Heart right ventricle (tissue), 16 donors: ENCODE measurements at regions not wholly inside any gene's neighbourhood (a gene's known extent, or its start where the extent isn't known, plus 50 kb on each side); places are given as distances from the start of the nearest gene placed in this dataset.

Experiments
- ATAC-seq, 8 donors: fragments of 200-7000 bp; cut with Tn5 transposase; one replicate each; pipeline ENCODE4 v1.9.1; 2020; ENCODE audit warnings: mild to moderate bottlenecking in 8 of 8, moderate library complexity in 8 of 8, moderate number of reproducible peaks in 1 of 8
- DNase-seq, 2 donors: peaks; one replicate each; pipeline ENCODE4 v3.0.0-alpha.2; 2020
- H3K27ac ChIP-seq, 10 donors: fragments of 200-600 bp; sonication (generic) in 2 of 10; one replicate each; pipeline versions ENCODE4 v1.5.0 to v1.8.0; 2020 to 2022; ENCODE audit warnings: mild to moderate bottlenecking in 3 of 10
- H3K27me3 ChIP-seq, 7 donors: fragments of 200-600 bp; one replicate each; pipeline ENCODE4 v1.8.0; 2021 to 2022; ENCODE audit warnings: mild to moderate bottlenecking in 2 of 7
- H3K36me3 ChIP-seq, 9 donors: fragments of 200-600 bp; sonication (generic) in 1 of 9; one replicate each; pipeline versions ENCODE4 v1.5.0 to v1.8.0; 2020 to 2022; ENCODE audit warnings: mild to moderate bottlenecking in 2 of 9
- H3K4me1 ChIP-seq, 9 donors: fragments of 200-600 bp; sonication (generic) in 1 of 9; one replicate each; pipeline versions ENCODE4 v1.5.0 to v1.8.0; 2020 to 2022; ENCODE audit warnings: mild to moderate bottlenecking in 4 of 9
- H3K4me3 ChIP-seq, 10 donors: fragments of 200-600 bp; sonication (generic) in 2 of 10; one replicate each; pipeline versions ENCODE4 v1.5.0 to v1.8.0; 2020 to 2022; ENCODE audit warnings: mild to moderate bottlenecking in 7 of 10, moderate library complexity in 2 of 10
- H3K9me3 ChIP-seq, 11 donors: fragments of 200-600 bp in 10 of 11; sonication (generic) in 2 of 11; one replicate each; pipeline versions ENCODE4 v1.5.0 to v1.8.0; 2013 to 2022; ENCODE audit warnings: mild to moderate bottlenecking in 2 of 11, control low read depth in 1 of 11, moderate library complexity in 1 of 11
- WGBS, 2 donors: extraction: QIAGEN DNeasy Blood & Tissue Kit; methylation state at CpG; one replicate each; pipeline ENCODE4 v1.1.7; 2013; ENCODE audit warnings: inconsistent platforms in 1 of 2; 5-methylcytosine and 5-hydroxymethylcytosine counted together
- intact Hi-C, 10 donors: fragments of 100-400 bp; cut with DNase I; formaldehyde crosslinking; loops; one replicate each; pipeline versions ENCODE4 v1.11.1 to v1.14.2; 2022
- TF ChIP-seq, protein P1 (sequence below), 9 donors: fragments of 200-600 bp; sonication (generic) in 2 of 9; IDR thresholded peaks; one replicate each; pipeline versions ENCODE4 v1.5.0 to v1.8.0; 2021 to 2022; ENCODE audit warnings: antibody characterized with exemption in 9 of 9, mild to moderate bottlenecking in 5 of 9, moderate library complexity in 1 of 9
- donor health status: Arrhythmogenic right ventricular cardiomyopathy.
- donor health status: ischemic (EF 13 %, LVEDD 7.1; RV severe dilation, severe dysfunction).
- donor health status: healthy with polysubstance abuse.
- donor health status: DM: no; HTN: yes; CAD: no.
- donor health status: DM: no; HTN: no; CAD: no.
- donor health status: ischemic (EF 25% LVEDD 6.9; RV normal size, moderate dysfunction).
- donor health status: ischemic (EF 25% LVEDD 5.7; RV mildly dilated, moderate dysfunction).
- donor health status: healthy.
- donor health status: DM: yes; HTN: yes; CAD: no.
- donor health status: Ischemic cardiomyopathy.
- donor health status: ischemic (EF 35%, LVEDD 5.7; RV mildly dilated, moderate dysfunction).
- donor health status: nonischemic (EF 11% LVEDD 7.7; RV severe dilation, severe dysfunction).
- donor health status: DM: yes; HTN: yes; CAD: no.
- donor health status: PGD.
- donor health status: ischemic (EF 29% LVEDD 5.4; RV normal size, mild dysfunction).
- donor health status: nonischemic (EF 23%, LVEDD 6.1; RV moderate dilation, normal function).

DNA sequence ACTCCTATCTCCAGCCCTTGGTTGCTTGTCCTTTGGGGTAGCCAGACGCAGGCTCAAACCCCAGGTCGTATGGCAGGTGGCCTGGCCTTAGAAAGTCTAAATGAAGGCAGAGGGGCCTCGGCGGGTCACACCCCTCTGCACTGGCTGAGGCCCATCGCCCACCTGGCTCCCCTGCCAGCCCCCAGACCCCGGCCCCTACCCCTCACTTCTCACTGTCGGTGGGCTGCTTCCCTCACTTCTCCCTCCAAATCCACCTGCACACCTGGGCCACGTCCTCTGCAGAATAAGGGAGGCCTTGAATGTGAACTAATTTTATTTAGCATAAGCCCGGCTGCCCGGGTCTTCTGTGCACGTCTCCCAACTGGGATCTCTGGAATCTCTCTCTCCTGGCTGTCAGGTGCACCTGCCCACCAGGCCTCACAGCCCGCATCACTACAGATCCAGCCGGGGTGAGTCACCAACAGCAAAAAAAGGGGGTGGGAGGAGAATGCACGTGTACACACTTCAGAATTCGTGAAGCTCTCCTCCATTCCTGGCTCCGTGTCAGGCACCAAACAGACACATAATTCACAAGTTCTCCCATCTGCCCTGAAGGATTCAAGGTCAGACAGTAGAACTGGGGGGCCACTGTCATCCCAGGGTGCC is 107.5 kb upstream of the SIM2 start:
- no peak for DNase-seq
- ATAC-seq, result no peak
- Histone ChIP-seq H3K9me3 (no peaks in the 10 kb centered on the region), H3K27ac (no peak overlapping the region), H3K36me3 (no peaks in the 10 kb centered on the region), H3K4me1 (peaks cover 0 to 6% (median 0%) of the 10 kb centered on the region in 9 donors), H3K4me3 (no peak overlapping the region), H3K27me3 (peaks cover 0 to 43% (median 19%) of the 10 kb centered on the region in 7 donors)
- WGBS, 2 donors, result 78% methylated on average over 16 of the region's 16 CpGs
- intact Hi-C loops, result loop anchor here in 1 of 10 donors (5.0 kb wide), 1 partner anchor 169 kb away; no protein-coding TSS in a partner anchor
- TF ChIP-seq, protein P1, sequence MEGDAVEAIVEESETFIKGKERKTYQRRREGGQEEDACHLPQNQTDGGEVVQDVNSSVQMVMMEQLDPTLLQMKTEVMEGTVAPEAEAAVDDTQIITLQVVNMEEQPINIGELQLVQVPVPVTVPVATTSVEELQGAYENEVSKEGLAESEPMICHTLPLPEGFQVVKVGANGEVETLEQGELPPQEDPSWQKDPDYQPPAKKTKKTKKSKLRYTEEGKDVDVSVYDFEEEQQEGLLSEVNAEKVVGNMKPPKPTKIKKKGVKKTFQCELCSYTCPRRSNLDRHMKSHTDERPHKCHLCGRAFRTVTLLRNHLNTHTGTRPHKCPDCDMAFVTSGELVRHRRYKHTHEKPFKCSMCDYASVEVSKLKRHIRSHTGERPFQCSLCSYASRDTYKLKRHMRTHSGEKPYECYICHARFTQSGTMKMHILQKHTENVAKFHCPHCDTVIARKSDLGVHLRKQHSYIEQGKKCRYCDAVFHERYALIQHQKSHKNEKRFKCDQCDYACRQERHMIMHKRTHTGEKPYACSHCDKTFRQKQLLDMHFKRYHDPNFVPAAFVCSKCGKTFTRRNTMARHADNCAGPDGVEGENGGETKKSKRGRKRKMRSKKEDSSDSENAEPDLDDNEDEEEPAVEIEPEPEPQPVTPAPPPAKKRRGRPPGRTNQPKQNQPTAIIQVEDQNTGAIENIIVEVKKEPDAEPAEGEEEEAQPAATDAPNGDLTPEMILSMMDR (IDR thresholded peaks at IDR 0.05), result no peak

DNA sequence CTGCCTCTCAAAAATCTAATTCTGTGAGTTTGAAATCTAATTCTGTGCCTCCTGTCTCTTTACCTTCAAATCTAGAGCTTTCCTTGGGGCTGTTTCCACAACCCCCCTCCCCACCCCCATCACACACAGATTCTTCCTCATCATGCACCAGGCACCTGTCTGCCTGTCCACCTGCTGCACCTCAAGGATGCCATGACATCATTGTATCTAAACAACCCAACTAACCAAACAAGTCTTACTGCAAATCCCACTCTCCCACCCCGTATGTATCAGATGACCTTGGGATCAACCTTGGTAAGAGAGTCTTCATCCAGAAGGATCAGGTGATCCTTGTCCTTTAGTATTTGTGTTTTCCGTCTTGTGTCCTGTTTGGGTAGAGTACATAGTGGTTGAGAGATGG is 102.7 kb upstream of the SIM2 start:
- ATAC-seq (no peak), DNase-seq (no peak)
- H3K9me3 ChIP-seq, result peaks cover 0 to 18% (median 0%) of the 10 kb centered on the region in 11 donors
- H3K36me3 ChIP-seq, result no peaks in the 10 kb centered on the region
- H3K27ac ChIP-seq, result no peak overlapping the region
- TF ChIP-seq, protein P1 (IDR thresholded peaks at IDR 0.05), result no peak
- no peak overlapping the region for H3K4me3 ChIP-seq
- WGBS, 2 donors, result 69 to 71% methylated on average over 2 of the region's 2 CpGs
- intact Hi-C loops, result no loop called here
- H3K27me3 ChIP-seq, result peaks cover 0 to 51% (median 21%) of the 10 kb centered on the region in 7 donors
- no peaks in the 10 kb centered on the region for H3K4me1 ChIP-seq

DNA sequence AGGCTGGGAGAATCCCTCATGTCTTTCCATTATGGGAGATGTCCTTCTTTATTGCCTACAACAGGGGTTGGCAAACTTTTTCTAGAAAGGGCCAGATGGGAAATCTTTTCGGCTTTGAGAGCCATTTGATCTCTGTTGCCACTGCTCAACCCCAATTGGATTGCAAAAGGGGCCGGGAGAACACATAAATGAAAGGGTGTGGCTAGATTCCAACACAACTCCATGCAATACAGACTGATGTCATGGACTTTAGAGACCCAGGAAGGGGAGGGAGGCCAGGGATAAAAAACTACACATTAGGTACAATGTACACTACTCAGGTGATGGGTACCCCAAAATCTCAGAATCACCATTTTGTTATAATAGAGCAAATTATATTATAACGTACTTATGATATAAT is 97.6 kb upstream of the SIM2 start:
- no peak for ATAC-seq
- TF ChIP-seq, protein P1 (IDR thresholded peaks at IDR 0.05), result no peak
- Histone ChIP-seq H3K36me3 (no peaks in the 10 kb centered on the region), H3K4me3 (no peak overlapping the region), H3K27me3 (peaks cover 0 to 62% (median 25%) of the 10 kb centered on the region in 7 donors), H3K4me1 (no peaks in the 10 kb centered on the region), H3K9me3 (peaks cover 0 to 18% (median 0%) of the 10 kb centered on the region in 11 donors), H3K27ac (no peak overlapping the region)
- intact Hi-C loops, result no loop called here
- DNase-seq, result no peak
- WGBS, 2 donors, result 66 to 69% methylated on average over 3 of the region's 3 CpGs

DNA sequence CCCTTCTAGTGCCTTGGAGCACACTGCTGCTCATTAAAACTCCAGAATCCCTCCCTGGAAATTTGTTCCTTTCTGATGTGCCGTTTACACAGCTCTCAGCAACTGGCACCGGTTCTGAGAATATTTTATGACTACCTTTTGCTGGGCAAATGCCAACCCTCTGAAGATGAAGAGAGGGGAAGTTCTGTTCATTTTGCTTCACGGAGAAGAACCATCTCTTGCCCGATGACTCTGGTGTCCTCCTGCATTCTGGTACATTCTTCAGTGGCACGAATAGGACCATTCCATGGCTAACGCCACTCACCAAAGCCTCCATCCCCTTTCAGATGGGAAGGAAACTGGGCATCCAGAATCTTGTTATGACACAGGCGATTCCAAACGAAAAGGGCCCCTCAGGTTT is 96.2 kb upstream of the SIM2 start:
- intact Hi-C loops, result no loop called here
- peaks cover 0 to 55% (median 19%) of the 10 kb centered on the region in 7 donors for H3K27me3 ChIP-seq
- no peak overlapping the region for H3K4me3 ChIP-seq
- WGBS, 2 donors, result 88 to 90% methylated on average over 8 of the region's 8 CpGs
- H3K4me1 ChIP-seq, result no peaks in the 10 kb centered on the region
- TF ChIP-seq, protein P1 (IDR thresholded peaks at IDR 0.05), result no peak
- ATAC-seq (no peak), DNase-seq (no peak)
- no peaks in the 10 kb centered on the region for H3K36me3 ChIP-seq
- peaks cover 0 to 18% (median 0%) of the 10 kb centered on the region in 11 donors for H3K9me3 ChIP-seq
- H3K27ac ChIP-seq, result no peak overlapping the region
